SK-N-SH (cell line): ENCODE measurements at regions not wholly inside any gene's neighbourhood (a gene's known extent, or its start where the extent isn't known, plus 50 kb on each side); places are given as distances from the start of the nearest gene placed in this dataset.

Experiments
- CTCF ChIA-PET: fragments of 300-600, 350-600 bp; formaldehyde crosslinking; extraction: SDS; loops from one replicate; lab custom pipeline; 2021; lab: Yijun Ruan, JAX
- POLR2A ChIA-PET: fragments of 350-600 bp; sonication (Branson Sonifier 250); formaldehyde crosslinking; extraction: SDS; loops from one replicate; lab custom pipeline; 2020; ENCODE audit warnings: antibody characterized with exemption, inconsistent platforms; lab: Yijun Ruan, JAX
- DNase-seq: peaks from one replicate; pipeline ENCODE4 v3.0.0; 2012
- H2AFZ ChIP-seq: fragments of 200-600 bp; sonication (generic); 2 replicates; pipeline ENCODE4 v1.8.1; 2016; ENCODE audit warnings: antibody characterized with exemption, mild to moderate bottlenecking, low read depth
- H3F3A ChIP-seq: fragments of 200-600 bp; sonication (generic); replicated peaks from 2 replicates; pipeline ENCODE3; 2016; ENCODE audit warnings: antibody characterized with exemption, mild to moderate bottlenecking; ENCODE audit not compliant: insufficient read depth
- H3K27ac ChIP-seq, 2 experiments: fragments of 200-500 bp in 1 of 2; fragments of 200-600 bp in 1 of 2; sonication (Bioruptor generic) in 1 of 2; sonication (generic), shearing (Covaris generic) in 1 of 2; 2 replicates each; pipeline versions ENCODE4 v1.5.1 to v1.6.1; 2014 to 2016; ENCODE audit warnings: low read depth in 2 of 2, inconsistent platforms in 1 of 2, low read length in 1 of 2, mild to moderate bottlenecking in 1 of 2, mixed read lengths in 1 of 2
- H3K27me3 ChIP-seq: fragments of 200-600 bp; sonication (generic), shearing (Covaris generic); 2 replicates; pipeline ENCODE4 v1.6.1; 2016; ENCODE audit warnings: mixed run types; ENCODE audit not compliant: insufficient read depth
- H3K36me3 ChIP-seq, 2 experiments: fragments of 200-500 bp in 1 of 2; fragments of 200-600 bp in 1 of 2; sonication (Bioruptor generic) in 1 of 2; sonication (generic) in 1 of 2; replicated peaks in 1 of 2; 2 replicates each; pipeline versions ENCODE3 to v1.5.1; 2014 to 2016; ENCODE audit warnings: low read length in 1 of 2, mild to moderate bottlenecking in 1 of 2; ENCODE audit not compliant: insufficient read depth in 2 of 2, control insufficient read depth in 1 of 2
- H3K4me1 ChIP-seq, 2 experiments: fragments of 200-500 bp in 1 of 2; fragments of 200-600 bp in 1 of 2; sonication (Bioruptor generic) in 1 of 2; sonication (generic), shearing (Covaris generic) in 1 of 2; 2 replicates each; pipeline versions ENCODE4 v1.5.1 to v1.6.1; 2014 to 2016; ENCODE audit warnings: low read depth in 1 of 2, low read length in 1 of 2, mixed run types in 1 of 2; ENCODE audit not compliant: insufficient read depth in 2 of 2, control insufficient read depth in 1 of 2
- H3K4me2 ChIP-seq: fragments of 200-600 bp; sonication (generic), shearing (Covaris generic); 2 replicates; pipeline ENCODE4 v1.6.1; 2017; ENCODE audit warnings: mixed run types
- H3K4me3 ChIP-seq, 2 experiments: fragments of 200-500 bp in 1 of 2; fragments of 200-600 bp in 1 of 2; sonication (Bioruptor generic) in 1 of 2; sonication (generic), shearing (Covaris generic) in 1 of 2; 2 replicates each; pipeline versions ENCODE4 v1.5.1 to v1.8.1; 2014 to 2016; ENCODE audit warnings: low read depth in 2 of 2, inconsistent platforms in 1 of 2, low read length in 1 of 2, mild to moderate bottlenecking in 1 of 2, mixed read lengths in 1 of 2, moderate library complexity in 1 of 2
- H3K79me2 ChIP-seq: fragments of 200-600 bp; sonication (generic); 2 replicates; pipeline ENCODE4 v1.8.1; 2017; ENCODE audit warnings: mild to moderate bottlenecking; ENCODE audit not compliant: insufficient read depth
- H3K9ac ChIP-seq: fragments of 200-600 bp; sonication (generic); 2 replicates; pipeline ENCODE4 v1.6.1; 2017; ENCODE audit warnings: mixed run types
- H3K9me2 ChIP-seq: fragments of 200-600 bp; sonication (generic); 2 replicates; pipeline ENCODE4 v1.6.1; 2017; ENCODE audit warnings: mixed run types
- H3K9me3 ChIP-seq: fragments of 200-600 bp; sonication (generic); 2 replicates; pipeline ENCODE4 v1.6.1; 2017; ENCODE audit warnings: mixed run types, mild to moderate bottlenecking, moderate library complexity
- H4K20me1 ChIP-seq: fragments of 200-600 bp; sonication (generic); 2 replicates; pipeline ENCODE4 v1.6.1; 2017; ENCODE audit warnings: mild to moderate bottlenecking, mixed run types; ENCODE audit not compliant: insufficient read depth
- ELF1 ChIP-seq: IDR thresholded peaks from 2 replicates; pipeline ENCODE4 v1.4.0; 2012
- EP300 ChIP-seq, 2 experiments: IDR thresholded peaks; 2 replicates each; pipeline versions ENCODE4 v1.4.0 to v1.6.1; 2012; ENCODE audit warnings: borderline replicate concordance in 1 of 2, low read depth in 1 of 2, low read length in 1 of 2
- EZH2phosphoT487 ChIP-seq: fragments of 200-600 bp; sonication (generic); IDR thresholded peaks from 2 replicates; pipeline ENCODE4 v1.6.1; 2017; ENCODE audit warnings: low read depth, mixed run types, mild to moderate bottlenecking, antibody characterized with exemption, moderate library complexity, borderline replicate concordance
- FOSL2 ChIP-seq: IDR thresholded peaks from 2 replicates; pipeline ENCODE4 v1.4.0; 2012; ENCODE audit warnings: low read depth, mild to moderate bottlenecking, moderate library complexity, borderline replicate concordance
- JUND ChIP-seq: IDR thresholded peaks from 2 replicates; pipeline ENCODE4 v1.4.0; 2012
- MXI1 ChIP-seq: IDR thresholded peaks from 2 replicates; pipeline ENCODE4 v1.6.1; 2012; ENCODE audit warnings: mild to moderate bottlenecking, low read depth, low read length, improper control_type of control experiment
- NFIC ChIP-seq: IDR thresholded peaks from 2 replicates; pipeline ENCODE4 v1.4.0; 2012; ENCODE audit warnings: borderline replicate concordance
- RAD21 ChIP-seq: IDR thresholded peaks from 2 replicates; pipeline ENCODE4 v1.6.1; 2012; ENCODE audit warnings: mild to moderate bottlenecking, low read length
- RCOR1 ChIP-seq: fragments of 150-350 bp; IDR thresholded peaks from 2 replicates; pipeline ENCODE4 v1.6.1; 2017; ENCODE audit warnings: antibody characterized with exemption, low read length
- RFX5 ChIP-seq: IDR thresholded peaks from 2 replicates; pipeline ENCODE4 v1.6.1; 2012; ENCODE audit warnings: mild to moderate bottlenecking, improper control_type of control experiment, low read length
- SIN3A ChIP-seq: IDR thresholded peaks from 2 replicates; pipeline ENCODE4 v1.6.1; 2012; ENCODE audit warnings: low read depth, mild to moderate bottlenecking, low read length, moderate library complexity, borderline replicate concordance
- SMC3 ChIP-seq: IDR thresholded peaks from 2 replicates; pipeline ENCODE4 v1.6.1; 2012; ENCODE audit warnings: low read depth, low read length, improper control_type of control experiment
- YY1 ChIP-seq: IDR thresholded peaks from 2 replicates; pipeline ENCODE4 v1.4.0; 2012; ENCODE audit warnings: low read depth, mild to moderate bottlenecking
- WGBS: methylation state at CpG from one replicate; pipeline ENCODE4 v1.1.6; 2017; ENCODE audit warnings: low lambda C conversion rate; 5-methylcytosine and 5-hydroxymethylcytosine counted together
- TF ChIP-seq, protein P1 (sequence below): IDR thresholded peaks from 2 replicates; pipeline ENCODE4; 2012
- TF ChIP-seq, protein P2 (sequence below): IDR thresholded peaks from 2 replicates; pipeline ENCODE4 v1.4.0; 2012; ENCODE audit warnings: low read depth, borderline replicate concordance
- TF ChIP-seq, protein P3 (sequence below): IDR thresholded peaks from 2 replicates; pipeline ENCODE4 v1.6.1; 2012; ENCODE audit warnings: mild to moderate bottlenecking, low read depth, low read length, moderate library complexity
- TF ChIP-seq, protein P4 (sequence below): fragments of 150-350 bp; IDR thresholded peaks from 2 replicates; pipeline ENCODE4 v1.6.1; 2017; ENCODE audit warnings: antibody characterized with exemption, low read length, low read depth, borderline replicate concordance
- TF ChIP-seq, protein P5 (sequence below): IDR thresholded peaks from 2 replicates; pipeline ENCODE4 v1.4.0; 2012; ENCODE audit warnings: low read depth

DNA sequence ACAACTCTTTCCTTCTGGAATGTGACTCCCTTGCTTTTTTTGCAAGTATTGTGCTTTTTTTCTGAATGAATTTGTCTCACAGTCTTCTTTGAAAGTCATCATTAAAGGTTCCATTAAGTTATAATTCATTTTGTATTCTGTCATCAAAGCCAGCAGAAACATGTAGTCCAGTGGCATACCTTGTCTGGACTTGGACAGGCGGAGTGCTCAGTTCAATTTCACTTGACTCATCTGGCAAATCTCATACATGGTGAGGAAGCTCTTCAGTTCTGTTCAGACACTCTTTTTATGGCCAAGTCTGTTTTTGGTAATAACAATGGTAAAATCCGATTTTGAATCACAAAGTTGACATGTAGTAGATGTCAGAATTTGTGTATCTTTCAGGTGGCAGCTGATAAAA, 260.8 kb upstream of the OPRM1 start:
- no peaks in the 10 kb centered on the region for H3K4me1 ChIP-seq
- H3K27ac ChIP-seq = no peak overlapping the region
- H3K4me3 ChIP-seq = no peak overlapping the region
- no peak for DNase-seq
- TF ChIP-seq SIN3A = no peak
- TF ChIP-seq, protein P1, sequence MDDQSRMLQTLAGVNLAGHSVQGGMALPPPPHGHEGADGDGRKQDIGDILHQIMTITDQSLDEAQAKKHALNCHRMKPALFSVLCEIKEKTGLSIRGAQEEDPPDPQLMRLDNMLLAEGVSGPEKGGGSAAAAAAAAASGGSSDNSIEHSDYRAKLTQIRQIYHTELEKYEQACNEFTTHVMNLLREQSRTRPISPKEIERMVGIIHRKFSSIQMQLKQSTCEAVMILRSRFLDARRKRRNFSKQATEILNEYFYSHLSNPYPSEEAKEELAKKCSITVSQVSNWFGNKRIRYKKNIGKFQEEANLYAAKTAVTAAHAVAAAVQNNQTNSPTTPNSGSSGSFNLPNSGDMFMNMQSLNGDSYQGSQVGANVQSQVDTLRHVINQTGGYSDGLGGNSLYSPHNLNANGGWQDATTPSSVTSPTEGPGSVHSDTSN = no peak
- no peak for TF ChIP-seq JUND
- TF ChIP-seq, protein P2, sequence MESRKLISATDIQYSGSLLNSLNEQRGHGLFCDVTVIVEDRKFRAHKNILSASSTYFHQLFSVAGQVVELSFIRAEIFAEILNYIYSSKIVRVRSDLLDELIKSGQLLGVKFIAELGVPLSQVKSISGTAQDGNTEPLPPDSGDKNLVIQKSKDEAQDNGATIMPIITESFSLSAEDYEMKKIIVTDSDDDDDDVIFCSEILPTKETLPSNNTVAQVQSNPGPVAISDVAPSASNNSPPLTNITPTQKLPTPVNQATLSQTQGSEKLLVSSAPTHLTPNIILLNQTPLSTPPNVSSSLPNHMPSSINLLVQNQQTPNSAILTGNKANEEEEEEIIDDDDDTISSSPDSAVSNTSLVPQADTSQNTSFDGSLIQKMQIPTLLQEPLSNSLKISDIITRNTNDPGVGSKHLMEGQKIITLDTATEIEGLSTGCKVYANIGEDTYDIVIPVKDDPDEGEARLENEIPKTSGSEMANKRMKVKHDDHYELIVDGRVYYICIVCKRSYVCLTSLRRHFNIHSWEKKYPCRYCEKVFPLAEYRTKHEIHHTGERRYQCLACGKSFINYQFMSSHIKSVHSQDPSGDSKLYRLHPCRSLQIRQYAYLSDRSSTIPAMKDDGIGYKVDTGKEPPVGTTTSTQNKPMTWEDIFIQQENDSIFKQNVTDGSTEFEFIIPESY = no peak
- TF ChIP-seq FOSL2 = no peak
- no peak for TF ChIP-seq ELF1
- TF ChIP-seq RCOR1 = no peak
- TF ChIP-seq EP300 (IDR thresholded peaks at IDR 0.05; ENCODE audit: borderline replicate concordance in 1 of 2, low read depth in 1 of 2, low read length in 1 of 2) = no peak
- TF ChIP-seq, protein P3, sequence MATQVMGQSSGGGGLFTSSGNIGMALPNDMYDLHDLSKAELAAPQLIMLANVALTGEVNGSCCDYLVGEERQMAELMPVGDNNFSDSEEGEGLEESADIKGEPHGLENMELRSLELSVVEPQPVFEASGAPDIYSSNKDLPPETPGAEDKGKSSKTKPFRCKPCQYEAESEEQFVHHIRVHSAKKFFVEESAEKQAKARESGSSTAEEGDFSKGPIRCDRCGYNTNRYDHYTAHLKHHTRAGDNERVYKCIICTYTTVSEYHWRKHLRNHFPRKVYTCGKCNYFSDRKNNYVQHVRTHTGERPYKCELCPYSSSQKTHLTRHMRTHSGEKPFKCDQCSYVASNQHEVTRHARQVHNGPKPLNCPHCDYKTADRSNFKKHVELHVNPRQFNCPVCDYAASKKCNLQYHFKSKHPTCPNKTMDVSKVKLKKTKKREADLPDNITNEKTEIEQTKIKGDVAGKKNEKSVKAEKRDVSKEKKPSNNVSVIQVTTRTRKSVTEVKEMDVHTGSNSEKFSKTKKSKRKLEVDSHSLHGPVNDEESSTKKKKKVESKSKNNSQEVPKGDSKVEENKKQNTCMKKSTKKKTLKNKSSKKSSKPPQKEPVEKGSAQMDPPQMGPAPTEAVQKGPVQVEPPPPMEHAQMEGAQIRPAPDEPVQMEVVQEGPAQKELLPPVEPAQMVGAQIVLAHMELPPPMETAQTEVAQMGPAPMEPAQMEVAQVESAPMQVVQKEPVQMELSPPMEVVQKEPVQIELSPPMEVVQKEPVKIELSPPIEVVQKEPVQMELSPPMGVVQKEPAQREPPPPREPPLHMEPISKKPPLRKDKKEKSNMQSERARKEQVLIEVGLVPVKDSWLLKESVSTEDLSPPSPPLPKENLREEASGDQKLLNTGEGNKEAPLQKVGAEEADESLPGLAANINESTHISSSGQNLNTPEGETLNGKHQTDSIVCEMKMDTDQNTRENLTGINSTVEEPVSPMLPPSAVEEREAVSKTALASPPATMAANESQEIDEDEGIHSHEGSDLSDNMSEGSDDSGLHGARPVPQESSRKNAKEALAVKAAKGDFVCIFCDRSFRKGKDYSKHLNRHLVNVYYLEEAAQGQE = no peak
- no peak for TF ChIP-seq YY1
- TF ChIP-seq RFX5 = no peak
- no peak for TF ChIP-seq NFIC
- TF ChIP-seq, protein P4, sequence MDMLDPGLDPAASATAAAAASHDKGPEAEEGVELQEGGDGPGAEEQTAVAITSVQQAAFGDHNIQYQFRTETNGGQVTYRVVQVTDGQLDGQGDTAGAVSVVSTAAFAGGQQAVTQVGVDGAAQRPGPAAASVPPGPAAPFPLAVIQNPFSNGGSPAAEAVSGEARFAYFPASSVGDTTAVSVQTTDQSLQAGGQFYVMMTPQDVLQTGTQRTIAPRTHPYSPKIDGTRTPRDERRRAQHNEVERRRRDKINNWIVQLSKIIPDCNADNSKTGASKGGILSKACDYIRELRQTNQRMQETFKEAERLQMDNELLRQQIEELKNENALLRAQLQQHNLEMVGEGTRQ = no peak
- TF ChIP-seq EZH2phosphoT487 = no peak
- TF ChIP-seq MXI1 = no peak
- TF ChIP-seq, protein P5, sequence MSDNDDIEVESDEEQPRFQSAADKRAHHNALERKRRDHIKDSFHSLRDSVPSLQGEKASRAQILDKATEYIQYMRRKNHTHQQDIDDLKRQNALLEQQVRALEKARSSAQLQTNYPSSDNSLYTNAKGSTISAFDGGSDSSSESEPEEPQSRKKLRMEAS = no peak
- no peak for TF ChIP-seq SMC3
- no peak for TF ChIP-seq RAD21
- no peak overlapping the region for H3K4me2 ChIP-seq
- ChIA-PET POLR2A (no interaction called here), CTCF (no interaction called here)
- 49% methylated on average over 2 of the region's 2 CpGs for WGBS
- H3F3A ChIP-seq = no peaks in the 10 kb centered on the region
- no peaks in the 10 kb centered on the region for H3K9me2 ChIP-seq
- H3K9me3 ChIP-seq = no peaks in the 10 kb centered on the region
- H3K9ac ChIP-seq = no peak overlapping the region
- H3K36me3 ChIP-seq = no peaks in the 10 kb centered on the region
- no peaks in the 10 kb centered on the region for H3K27me3 ChIP-seq
- no peak overlapping the region for H2AFZ ChIP-seq
- no peaks in the 10 kb centered on the region for H3K79me2 ChIP-seq
- no peaks in the 10 kb centered on the region for H4K20me1 ChIP-seq
